ENCODE measurements at regions not wholly inside any gene's neighbourhood (a gene's known extent, or its start where the extent isn't known, plus 50 kb on each side); places are given as distances from the start of the nearest gene placed in this dataset.

GRCh38 chr6:73980096-73980495, 284.1 kb downstream of the CD109 start:
- no peak for TF ChIP-seq POLR2A (IDR thresholded peaks at IDR 0.05; ENCODE audit: low read length)
- TF ChIP-seq GATA1 (IDR thresholded peaks at IDR 0.05; ENCODE audit: low read depth, low read length): no peak

Measured in erythroblast (primary cell).